ENCODE measurements at regions not wholly inside any gene's neighbourhood (a gene's known extent, or its start where the extent isn't known, plus 50 kb on each side); places are given as distances from the start of the nearest gene placed in this dataset.

GRCh38 chr18:45547910-45548309 is 67.4 kb upstream of the SLC14A2 start:
- TF ChIP-seq CTCF (IDR thresholded peaks at IDR 0.05; ENCODE audit: low read depth, low read length) (no peak), MYC (IDR thresholded peaks at IDR 0.05; ENCODE audit: low read depth, low read length) (no peak)
